A673 (cell line): ENCODE measurements at regions not wholly inside any gene's neighbourhood (a gene's known extent, or its start where the extent isn't known, plus 50 kb on each side); places are given as distances from the start of the nearest gene placed in this dataset.

Experiments used
- EZH2 ChIP-seq: fragments of 200-600 bp; sonication (generic); IDR thresholded peaks from 2 replicates; pipeline ENCODE4 v1.6.1; 2017; ENCODE audit warnings: borderline replicate concordance, low read depth, mild to moderate bottlenecking, mixed read lengths, antibody characterized with exemption, low read length; ENCODE audit not compliant: poor library complexity, severe bottlenecking
- TF ChIP-seq, protein P1 (sequence below): fragments of 300-800, 200-600 bp; sonication (generic); conservative IDR thresholded peaks from 2 replicates; pipeline ENCODE4 v1.5.1; 2017; ENCODE audit warnings: low read depth, mild to moderate bottlenecking, antibody characterized with exemption, low read length, moderate library complexity, mixed read lengths

DNA sequence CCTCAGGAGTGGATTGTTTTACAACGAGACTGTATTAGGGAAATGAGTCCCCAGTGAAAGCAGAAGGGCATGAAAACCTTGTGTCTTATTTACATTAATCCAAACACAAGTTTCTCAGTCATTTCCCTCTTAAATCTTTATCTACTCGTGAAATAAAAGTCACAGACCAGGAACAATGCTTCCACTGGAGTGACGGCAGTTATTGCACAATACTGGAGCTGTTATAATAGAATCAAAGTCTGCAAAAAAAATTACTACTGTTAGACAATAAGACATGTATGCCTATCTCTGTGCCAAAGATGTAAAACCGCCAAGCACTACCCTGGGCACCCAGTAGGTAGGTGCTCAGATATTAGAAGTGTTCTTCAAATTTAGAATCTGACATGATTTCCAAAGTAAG lies 375.5 kb downstream of the ZNF521 start:
- TF ChIP-seq, protein P1, sequence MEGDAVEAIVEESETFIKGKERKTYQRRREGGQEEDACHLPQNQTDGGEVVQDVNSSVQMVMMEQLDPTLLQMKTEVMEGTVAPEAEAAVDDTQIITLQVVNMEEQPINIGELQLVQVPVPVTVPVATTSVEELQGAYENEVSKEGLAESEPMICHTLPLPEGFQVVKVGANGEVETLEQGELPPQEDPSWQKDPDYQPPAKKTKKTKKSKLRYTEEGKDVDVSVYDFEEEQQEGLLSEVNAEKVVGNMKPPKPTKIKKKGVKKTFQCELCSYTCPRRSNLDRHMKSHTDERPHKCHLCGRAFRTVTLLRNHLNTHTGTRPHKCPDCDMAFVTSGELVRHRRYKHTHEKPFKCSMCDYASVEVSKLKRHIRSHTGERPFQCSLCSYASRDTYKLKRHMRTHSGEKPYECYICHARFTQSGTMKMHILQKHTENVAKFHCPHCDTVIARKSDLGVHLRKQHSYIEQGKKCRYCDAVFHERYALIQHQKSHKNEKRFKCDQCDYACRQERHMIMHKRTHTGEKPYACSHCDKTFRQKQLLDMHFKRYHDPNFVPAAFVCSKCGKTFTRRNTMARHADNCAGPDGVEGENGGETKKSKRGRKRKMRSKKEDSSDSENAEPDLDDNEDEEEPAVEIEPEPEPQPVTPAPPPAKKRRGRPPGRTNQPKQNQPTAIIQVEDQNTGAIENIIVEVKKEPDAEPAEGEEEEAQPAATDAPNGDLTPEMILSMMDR = no peak
- no peak for TF ChIP-seq EZH2
